Ureter (tissue), 1 donor: ENCODE measurements at regions not wholly inside any gene's neighbourhood (a gene's known extent, or its start where the extent isn't known, plus 50 kb on each side); places are given as distances from the start of the nearest gene placed in this dataset.
"Not testable (repeated sequence)": the region's sequence is repeated elsewhere in the genome, so short reads cannot be mapped to it uniquely, and the experiment has no call there.

Experiments used
- DNase-seq: peaks from one replicate; pipeline ENCODE4 v3.0.0-alpha.2; 2020; ENCODE audit warnings: low spot score
- donor health status: DM: yes; HTN: yes; CAD: no.

DNA sequence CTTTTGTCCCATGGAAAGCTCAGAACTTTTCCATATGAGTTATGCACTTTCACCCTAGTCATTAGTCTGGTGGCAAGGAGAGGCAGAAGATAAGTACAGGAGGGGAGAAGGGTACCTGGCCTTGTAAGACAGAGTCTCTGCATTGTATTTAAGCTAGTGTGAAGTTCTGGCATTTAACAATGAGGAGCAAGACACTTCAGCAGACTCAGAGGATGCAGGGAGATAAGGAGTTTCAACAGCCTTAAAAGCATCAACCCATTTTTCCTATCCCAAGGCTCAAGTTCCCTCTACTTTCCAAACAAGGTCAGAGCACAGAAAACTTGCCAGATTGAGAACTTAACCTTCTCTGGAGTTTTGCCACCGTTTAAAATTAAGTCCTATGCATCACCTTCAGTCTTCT, 348.2 kb upstream of the VRK2 start:
- no peak for DNase-seq

DNA sequence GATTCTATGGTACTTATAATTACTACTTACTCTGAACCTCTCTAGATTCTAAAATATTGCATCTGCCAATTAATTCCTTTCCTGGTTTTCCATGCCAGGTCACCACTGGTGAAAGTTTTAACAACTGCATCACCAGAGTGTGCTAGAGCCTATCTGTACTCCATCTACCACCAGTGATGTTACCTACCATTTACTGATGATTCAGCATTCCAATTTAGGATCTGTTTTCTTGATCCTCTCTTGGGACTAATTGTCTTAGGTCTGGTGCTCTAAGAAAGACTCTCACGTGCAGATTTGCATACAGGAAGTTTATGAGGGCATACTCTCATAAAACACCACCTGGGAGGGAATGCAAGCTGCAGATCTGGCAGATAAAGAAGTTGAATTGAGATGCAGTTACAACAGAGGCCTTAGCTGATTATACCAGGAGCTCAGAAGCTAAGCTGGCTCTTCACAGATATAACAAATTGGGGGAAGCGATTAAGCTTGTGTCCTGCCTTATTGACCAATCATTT, 347.6 kb upstream of the VRK2 start:
- no peak for DNase-seq

DNA sequence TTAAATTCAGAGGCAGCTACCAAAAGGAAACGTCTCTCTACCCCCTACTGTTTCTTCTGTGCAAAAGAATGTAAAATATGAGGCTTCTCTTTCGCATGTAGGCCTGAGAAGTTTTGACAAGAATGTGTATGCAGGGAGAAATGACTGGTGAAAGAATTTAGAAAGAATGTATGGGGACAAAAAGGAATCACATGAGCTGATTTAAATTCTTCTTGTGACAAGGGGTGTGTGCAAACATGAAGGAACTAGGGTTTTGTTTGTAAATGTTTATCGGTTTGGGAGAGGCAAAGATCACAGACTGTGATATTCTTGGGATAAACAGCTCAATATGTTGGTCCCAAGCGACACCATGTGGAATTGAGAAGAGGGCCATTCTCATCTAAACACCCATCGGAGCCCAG, 345.2 kb upstream of the VRK2 start:
- DNase-seq = no peak

DNA sequence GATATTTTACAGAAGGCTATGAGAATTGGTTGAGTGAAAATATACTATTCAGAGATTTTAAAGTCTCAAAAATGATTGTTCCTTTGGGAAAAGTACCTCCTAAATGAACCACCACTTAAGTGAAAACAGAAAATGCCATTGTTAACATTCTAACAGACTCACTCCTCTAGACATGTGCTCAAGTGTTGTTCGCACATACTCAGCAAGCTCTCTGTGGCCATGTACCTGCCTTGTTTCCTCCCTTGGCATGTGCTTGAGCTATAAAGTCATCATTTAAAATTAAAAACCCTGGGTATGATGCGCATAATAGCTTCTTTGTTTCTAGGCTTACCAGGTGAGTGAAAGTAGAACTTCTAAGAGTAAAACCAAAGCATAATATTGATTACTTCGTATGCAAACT, 343.2 kb upstream of the VRK2 start:
- no peak for DNase-seq

DNA sequence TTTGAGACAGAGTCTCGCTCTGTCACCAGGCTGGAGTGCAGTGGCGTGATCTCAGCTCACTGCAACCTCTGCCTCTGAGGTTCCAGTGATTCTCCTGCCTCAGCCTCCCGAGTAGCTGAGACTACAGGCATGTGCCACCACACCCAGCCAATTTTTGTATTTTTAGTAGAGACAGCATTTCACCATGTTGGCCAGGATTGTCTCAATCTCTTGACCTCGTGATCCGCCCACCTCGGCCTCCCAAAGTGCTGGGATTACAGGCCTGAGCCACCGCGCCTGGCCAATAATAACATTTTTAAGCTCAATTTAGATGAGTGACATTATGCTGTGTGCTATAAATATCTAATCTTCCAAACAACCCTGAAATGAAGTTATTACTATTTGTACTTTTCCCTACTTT, 338.8 kb upstream of the VRK2 start:
- DNase-seq = not testable (repeated sequence)

DNA sequence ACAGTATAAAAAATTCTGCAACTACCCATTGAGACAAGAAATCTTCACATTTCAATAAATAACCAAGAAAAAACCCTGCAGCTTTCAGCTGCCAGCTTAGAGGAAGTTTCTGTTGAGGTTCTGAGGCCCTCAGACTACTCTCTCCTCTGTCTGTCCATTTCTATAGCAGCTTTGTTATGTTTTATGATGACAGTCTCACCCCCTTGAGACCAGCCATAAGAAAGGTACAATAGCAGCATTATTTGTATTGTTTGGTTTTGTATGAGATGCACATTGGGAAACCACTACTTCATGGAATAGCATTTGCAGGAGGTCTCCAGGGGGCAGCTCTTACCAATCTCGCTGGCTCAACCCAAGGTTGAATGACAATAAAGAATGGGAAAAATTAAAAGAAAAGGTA, 334.6 kb upstream of the VRK2 start:
- no peak for DNase-seq

DNA sequence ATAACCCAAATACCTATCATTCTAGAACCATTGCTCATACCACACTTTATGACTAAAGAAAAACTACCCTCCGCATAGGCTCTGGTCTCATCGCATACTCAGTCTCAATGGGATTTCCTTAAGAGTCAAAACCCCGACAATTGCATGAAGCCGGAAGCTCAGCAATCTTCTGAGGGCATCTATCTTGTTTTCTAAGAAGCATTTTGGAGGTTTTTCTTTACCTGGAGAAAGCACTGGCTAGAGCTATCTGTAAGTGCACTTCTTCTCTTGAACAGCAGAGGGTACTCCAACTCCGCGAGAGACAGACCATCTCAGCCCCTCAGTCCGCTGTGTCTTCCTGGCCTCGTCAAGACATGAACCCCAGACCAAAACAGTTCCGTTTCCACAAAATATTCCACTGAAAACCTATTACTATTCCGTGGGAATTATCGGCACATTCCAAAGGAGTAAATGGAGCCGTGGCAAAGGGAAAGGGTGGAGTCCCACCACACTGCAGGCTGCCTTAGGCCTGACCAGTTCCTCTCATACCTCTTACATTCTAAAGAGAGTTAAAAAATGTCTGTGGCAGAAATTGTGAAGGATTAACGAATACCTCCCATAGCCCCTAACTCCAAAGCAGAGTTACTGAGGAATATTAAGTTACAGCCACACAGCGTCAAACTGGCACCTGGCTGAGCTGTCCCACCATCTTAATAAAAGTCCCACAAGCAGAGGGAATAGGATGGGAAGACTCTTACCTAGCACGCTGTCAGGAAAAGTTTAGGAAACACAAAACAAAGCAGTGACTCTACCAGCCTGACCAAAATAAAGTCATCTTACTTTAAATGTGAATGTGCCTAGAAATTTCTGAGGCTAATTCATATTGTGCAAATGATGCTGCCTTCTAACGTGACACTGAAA, 325.6 kb upstream of the VRK2 start:
- peak; percentile 44 for DNase-seq

DNA sequence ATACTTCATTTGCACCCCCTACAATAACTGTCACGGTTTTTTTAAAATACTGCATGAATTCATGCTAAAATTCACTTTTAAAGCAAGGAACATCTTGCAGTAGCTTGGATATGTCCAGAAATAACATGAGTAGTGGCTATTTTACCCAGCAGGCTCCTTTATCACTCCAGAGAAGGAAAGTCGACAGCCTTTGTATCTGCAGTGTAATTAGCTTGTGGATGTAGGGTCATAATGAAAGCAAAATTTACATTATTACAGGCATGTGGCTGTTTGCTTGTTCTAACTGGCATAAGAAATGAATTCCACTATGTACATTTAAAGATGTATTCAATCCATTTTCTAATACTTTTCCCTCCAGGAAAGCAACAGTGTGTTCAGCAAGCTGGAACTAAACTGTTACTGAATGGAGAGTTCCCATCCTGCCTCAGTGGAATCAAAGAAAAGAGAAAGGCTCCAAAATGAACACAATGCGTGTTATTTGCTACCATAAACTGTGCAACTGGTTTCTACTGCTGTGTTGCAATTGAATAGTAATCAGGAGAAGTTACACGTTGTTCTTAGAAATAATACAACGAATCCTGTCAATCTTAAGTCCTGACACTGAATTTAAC, 321.2 kb upstream of the VRK2 start:
- no peak for DNase-seq

DNA sequence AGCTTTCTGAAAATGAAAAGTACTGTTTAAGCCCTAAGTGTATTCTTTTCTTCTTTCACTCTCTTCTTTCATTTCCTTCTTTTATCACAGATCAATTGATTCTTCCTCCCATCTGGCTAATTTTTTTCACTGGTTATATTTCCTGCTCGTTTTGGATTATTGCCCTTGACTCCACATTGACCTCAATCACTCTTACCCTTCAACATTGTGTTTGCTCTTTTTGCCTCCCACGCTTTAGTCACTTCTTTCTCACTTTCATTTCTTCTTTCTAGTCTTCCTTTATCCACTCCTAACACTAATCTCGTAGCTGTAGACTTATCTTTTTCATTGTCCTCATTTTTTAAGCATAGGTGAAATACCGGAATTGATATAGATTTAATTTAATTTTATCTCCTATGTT, 320.3 kb upstream of the VRK2 start:
- no peak for DNase-seq

DNA sequence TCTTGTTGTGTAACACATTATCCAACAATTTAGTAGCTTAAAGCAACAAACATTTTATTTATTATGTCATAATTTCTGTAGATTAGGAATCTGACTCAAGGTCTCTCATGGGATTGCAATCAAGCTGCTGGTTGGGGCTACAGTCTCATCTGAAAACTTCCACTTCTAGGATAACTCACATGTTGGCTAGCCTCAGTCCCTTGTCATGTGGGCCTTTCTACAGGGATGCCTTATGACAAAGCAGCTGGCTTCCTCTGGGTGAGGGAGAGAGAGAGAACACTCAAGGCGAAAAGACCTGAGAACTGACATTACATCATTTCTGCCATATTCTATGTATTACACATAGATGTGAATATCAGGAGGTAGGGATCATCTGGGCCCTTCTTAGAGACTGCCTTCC, 317.9 kb upstream of the VRK2 start:
- DNase-seq = no peak

DNA sequence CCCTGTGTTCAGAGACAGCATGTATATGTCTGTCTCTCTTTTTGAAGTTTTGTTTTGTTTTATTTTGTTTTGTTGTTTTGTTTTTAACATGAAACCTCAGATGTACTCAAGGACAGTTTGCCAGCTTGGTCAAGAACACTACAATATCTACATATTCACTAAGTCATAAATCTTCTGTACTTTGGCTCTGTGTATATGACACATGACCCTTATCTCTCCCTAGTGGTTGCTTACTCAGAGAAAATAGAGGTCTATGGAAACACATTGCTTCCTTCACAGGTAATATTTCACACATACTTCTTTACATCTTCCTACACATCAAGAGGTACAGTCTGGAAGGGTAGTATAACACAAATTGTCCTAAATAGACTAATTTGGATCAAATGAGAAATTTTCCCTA, 312.6 kb upstream of the VRK2 start:
- DNase-seq = no peak

DNA sequence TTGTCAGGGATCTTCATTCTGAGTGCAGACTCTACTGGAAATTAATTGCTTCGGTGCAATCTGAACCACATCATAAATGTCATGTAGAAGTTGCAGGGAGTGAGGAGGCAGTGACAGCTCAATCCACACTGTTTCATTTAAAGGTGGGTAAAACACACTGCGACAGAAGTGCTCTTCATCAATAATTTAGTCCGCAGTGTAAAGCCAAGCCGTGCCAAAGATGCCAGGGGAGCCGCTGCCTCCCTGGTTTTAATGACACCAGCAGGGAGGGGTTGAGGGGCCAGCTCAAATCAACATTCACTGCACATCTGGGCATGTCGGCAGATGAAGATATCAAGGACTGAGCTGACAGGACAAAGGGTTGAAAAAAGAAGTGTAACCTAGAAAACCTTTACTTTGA, 305.7 kb upstream of the VRK2 start:
- no peak for DNase-seq

DNA sequence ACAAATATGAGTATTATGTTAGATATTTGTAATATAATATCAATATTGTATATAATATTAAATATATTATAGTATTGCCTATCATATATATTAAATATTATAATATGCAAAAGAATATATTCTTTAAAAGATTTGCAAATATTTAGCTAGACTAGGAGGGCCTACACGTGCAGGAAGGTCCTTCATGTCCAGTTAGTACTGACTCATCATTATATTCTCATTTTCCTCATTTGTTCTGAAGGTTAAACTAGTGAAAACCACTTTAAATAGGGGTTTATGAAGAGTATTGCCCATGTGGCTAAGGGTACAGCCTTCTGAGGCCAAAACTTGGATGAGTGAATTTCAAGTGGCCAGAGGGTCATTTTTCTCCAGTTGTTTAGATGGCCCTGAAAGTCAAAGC, 293.0 kb upstream of the VRK2 start:
- no peak for DNase-seq

DNA sequence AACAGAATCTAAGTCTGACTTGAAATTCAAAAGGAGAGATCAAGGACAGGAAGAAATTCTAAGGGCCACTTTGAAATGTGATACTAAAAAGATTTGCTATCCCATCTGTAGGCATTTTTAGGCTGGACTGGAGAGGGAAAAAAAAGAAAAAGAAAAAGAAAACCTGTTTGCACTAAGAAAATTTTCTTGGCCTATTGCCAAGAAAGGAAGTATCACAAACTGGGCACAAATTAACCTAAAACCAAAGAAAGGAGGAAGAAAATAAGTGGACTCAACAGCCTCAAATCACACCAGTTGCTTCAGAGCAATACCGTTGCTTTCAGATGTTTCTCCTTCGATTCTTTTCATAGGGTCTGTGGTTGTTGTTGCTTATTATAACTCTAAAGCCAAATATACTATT, 287.9 kb upstream of the VRK2 start:
- no peak for DNase-seq

DNA sequence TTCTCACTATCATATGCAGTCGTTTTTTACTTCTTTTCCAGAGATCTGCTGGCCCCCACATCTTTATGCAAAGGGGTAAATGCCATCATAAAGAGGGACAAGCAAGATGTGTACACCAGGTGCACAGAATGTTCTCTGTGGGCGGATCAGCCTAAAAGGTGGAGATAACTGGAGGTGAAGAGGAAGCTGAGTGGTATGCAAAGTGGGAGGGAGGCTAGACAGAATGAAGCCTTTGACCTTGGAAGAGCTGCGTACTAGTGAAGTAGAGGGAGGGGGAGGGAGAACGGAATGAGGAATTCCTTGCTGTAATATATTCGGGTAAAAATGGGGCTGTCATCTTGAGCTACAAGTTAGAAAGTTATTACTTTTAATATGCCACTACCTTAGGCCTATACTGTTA, 287.5 kb upstream of the VRK2 start:
- no peak for DNase-seq

DNA sequence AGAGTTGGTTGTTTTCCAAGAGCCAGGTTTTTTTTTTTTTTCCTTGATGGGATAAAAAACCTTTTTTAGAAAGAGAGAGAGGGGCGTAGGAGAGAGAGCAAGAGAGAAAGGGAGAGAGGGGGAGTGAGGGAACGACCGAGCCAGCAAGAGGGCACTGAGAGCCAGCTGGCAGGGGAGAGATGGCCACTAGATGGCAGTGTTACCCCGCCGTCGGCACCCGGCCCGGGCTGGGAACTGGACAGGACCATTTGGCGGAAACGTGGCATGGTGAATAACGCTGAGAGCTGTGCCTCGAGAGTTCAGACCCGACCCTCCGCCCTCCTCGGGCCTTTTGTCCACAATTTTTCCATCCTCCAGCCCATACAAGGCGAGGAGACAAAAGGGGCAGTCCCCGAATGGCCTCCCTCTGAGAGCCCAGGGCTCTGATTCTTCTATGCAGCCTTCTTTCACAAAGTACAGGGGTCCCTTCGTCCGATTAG, 286.7 kb upstream of the VRK2 start:
- DNase-seq = peak; percentile 90

DNA sequence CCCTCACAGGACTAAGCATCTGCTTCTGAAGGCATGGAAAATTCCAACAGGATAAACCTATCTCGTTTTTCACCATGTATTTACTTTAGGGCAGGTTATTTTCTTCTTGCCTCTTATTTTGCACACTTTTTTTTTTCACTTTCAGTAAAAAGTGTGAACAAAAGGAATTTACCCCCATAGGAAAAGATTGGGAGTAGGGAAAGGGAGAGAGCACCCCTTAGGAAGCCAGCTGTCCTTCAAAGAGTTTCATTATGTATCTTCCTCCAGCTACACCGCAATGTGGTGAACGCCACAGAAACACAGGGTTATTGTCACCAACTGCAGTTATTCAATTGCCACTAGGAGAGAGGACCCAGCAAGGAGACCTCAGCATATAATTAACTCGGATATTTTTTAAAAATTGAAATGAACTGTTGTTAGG, 286.2 kb upstream of the VRK2 start:
- DNase-seq = no peak

DNA sequence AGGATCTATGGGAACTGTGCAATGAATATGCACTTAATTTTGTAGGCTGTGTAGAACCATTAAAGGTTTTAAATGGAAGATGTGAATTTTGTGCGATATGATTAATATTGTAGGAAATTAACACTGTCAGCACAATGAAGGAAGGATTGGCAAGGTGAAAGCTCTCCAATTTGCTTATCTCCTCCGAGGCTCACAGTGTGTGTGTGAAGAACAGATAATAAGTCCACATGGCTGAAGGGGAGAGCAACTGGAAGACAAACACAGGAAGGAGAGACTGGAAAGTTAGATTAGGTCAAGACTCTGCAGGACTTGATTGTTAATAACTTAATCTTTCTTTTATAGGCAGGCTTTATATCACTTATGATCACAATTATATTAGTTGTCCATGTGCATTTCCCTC, 269.7 kb upstream of the VRK2 start:
- DNase-seq = no peak

DNA sequence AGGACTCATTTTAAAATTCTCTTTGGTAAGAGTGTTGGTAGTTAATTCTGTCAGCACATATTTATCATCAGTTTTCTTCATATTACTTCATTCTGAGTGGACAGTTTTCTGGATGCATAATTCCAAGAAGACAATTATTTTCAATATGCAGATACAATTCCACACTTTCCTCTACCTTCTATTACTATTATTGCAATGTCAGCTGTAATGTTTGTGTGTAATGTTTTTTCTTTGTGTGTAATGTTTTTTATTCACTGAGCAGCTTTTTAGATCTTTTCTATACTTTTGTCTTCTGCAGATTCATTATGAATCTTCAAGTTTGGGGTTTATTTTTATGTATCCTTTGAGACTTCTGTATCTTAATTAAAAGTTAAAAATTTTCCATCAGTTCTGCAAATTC, 264.0 kb upstream of the VRK2 start:
- DNase-seq = no peak

DNA sequence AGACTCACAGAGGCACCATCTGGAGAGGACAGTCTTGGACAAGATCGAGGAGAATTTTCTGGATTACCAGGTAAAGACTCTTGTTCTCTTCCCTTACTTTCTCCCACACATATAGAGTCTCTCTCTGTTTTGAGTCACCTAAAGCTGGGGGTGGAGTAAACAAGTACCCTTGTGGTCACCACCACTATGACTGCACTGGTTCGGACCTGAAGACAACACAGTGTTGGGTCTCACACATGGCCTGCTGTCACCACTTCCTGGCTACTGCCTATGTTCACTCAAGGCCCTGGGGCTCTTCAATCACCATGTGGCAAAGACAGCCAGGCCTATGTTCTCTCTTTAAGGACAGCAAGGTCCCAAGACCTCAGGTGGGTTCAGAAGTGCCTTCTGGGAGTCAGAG, 253.3 kb upstream of the VRK2 start:
- DNase-seq = no peak

DNA sequence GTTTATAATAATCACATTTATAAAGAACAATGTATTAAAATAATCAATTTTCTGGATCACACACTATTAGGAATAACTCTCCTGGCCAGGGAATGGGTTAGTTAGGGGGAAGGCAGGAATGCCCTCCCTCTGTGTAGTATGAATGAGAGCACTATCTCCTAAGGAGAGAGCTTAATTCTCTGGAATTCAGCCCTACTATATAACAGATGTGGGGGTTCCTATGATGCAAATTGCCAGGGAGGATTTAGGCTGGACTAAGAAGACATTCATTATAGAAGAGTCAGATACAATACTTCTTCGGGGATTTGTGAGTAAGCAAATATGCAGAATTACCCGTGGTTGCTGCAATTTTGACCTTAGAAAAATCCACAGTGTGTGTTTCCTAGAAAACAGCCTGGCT, 250.1 kb upstream of the VRK2 start:
- no peak for DNase-seq

DNA sequence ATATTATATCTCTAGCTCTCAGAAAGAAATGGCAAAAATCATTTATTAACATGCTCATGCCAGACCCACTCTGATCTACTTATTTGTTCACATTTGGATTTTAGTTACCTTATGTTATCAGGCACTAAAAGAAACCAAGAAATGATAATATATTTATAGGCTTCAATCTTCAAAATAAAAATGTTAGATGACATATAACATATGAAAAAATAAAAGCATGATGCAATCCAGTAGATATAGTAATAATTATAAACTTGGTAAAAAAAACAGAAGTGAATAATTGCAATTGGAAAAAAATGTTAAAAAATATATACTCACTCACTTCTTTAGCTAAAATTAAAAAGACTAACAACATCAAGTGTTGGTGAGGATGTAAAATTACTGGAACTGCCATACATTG, 248.3 kb upstream of the VRK2 start:
- no peak for DNase-seq

DNA sequence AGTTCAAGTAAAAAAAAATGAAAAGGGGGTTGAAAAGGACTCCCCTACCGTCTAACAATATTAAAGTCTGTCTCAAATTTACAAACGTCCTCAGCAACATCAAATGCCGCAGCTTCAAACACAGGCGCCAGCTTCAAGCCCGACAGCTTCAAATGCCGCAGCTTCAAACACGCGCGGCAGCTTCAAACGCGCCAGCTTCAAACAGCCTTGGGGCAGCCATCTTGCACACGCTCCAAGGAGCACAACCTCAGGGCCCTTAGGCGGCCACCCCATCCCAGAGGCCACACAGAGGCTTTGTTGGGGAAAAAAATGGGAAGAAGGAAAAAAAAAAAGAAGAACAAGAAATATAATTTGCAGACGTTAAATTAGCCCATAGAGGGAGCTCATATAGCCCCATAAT, 244.4 kb upstream of the VRK2 start:
- DNase-seq = no peak
